IMR-90 (cell line): ENCODE measurements at regions not wholly inside any gene's neighbourhood (a gene's known extent, or its start where the extent isn't known, plus 50 kb on each side); places are given as distances from the start of the nearest gene placed in this dataset.

Experiments used
- ATAC-seq: fragments of 200-7000 bp; cut with Tn5 transposase; 2 replicates; pipeline ENCODE4 v1.9.1; 2020; ENCODE audit warnings: low read depth, mild to moderate bottlenecking, moderate library complexity
- BruUV-seq: library from RNA; stranded (reverse); fragments of 400-500 nt; replicated peaks from 2 replicates; lab custom pipeline; 2021; lab: Mats Ljungman, UMichigan
- CTCF ChIA-PET: fragments of 300-600 bp; formaldehyde crosslinking; extraction: SDS; loops from one replicate; lab custom pipeline; 2021; ENCODE audit warnings: antibody characterized with exemption; lab: Yijun Ruan, JAX
- POLR2A ChIA-PET: fragments of 300-600 bp; sonication (Branson Sonifier 250); formaldehyde crosslinking; loops from one replicate; lab custom pipeline; 2022; ENCODE audit warnings: antibody characterized with exemption; ENCODE audit not compliant: unreplicated experiment; lab: Charles Lee
- DNase-seq: peaks from one replicate; pipeline ENCODE4 v3.0.0; 2013
- H2AFZ ChIP-seq: replicated peaks from 2 replicates; pipeline ENCODE3; 2013; ENCODE audit warnings: low read length, mild to moderate bottlenecking; ENCODE audit not compliant: poor library complexity
- H2AK5ac ChIP-seq: 2 replicates; pipeline ENCODE4 v1.6.1; 2013; ENCODE audit warnings: low read depth, low read length, inconsistent platforms
- H2AK9ac ChIP-seq: replicated peaks from 2 replicates; pipeline ENCODE3; 2013; ENCODE audit warnings: mild to moderate bottlenecking, low read depth, low read length, moderate library complexity; ENCODE audit not compliant: poor library complexity
- H2BK120ac ChIP-seq: 2 replicates; pipeline ENCODE4 v1.6.1; 2013; ENCODE audit warnings: low read depth, low read length, inconsistent platforms
- H2BK15ac ChIP-seq: 3 replicates; pipeline ENCODE4 v1.6.1; 2013; ENCODE audit warnings: low read depth, low read length, inconsistent platforms
- H2BK20ac ChIP-seq: 2 replicates; pipeline ENCODE4 v1.6.1; 2013; ENCODE audit warnings: low read depth, mild to moderate bottlenecking, inconsistent platforms, low read length, moderate library complexity
- H2BK5ac ChIP-seq: 2 replicates; pipeline ENCODE4 v1.6.1; 2013; ENCODE audit warnings: mild to moderate bottlenecking, low read depth, low read length, inconsistent platforms; ENCODE audit not compliant: poor library complexity, severe bottlenecking
- H3K14ac ChIP-seq: replicated peaks from 2 replicates; pipeline ENCODE4 v1.6.1; 2013; ENCODE audit warnings: low read depth, low read length, inconsistent platforms
- H3K18ac ChIP-seq: 2 replicates; pipeline ENCODE4 v1.6.1; 2013; ENCODE audit warnings: low read depth, low read length, control low read depth
- H3K23ac ChIP-seq: 2 replicates; pipeline ENCODE4 v1.6.1; 2013; ENCODE audit warnings: low read depth, low read length, inconsistent platforms
- H3K27ac ChIP-seq: 2 replicates; pipeline ENCODE4 v1.5.1; 2013; ENCODE audit warnings: mild to moderate bottlenecking, control low read depth, low read length; ENCODE audit not compliant: insufficient read depth
- H3K27me3 ChIP-seq: 2 replicates; pipeline ENCODE4 v1.6.1; 2013; ENCODE audit warnings: low read length; ENCODE audit not compliant: control insufficient read depth, insufficient read depth
- H3K36me3 ChIP-seq: 2 replicates; pipeline ENCODE4 v1.6.1; 2013; ENCODE audit warnings: low read length, mixed read lengths; ENCODE audit not compliant: control insufficient read depth, insufficient read depth
- H3K4ac ChIP-seq: 2 replicates; pipeline ENCODE4 v1.6.1; 2013; ENCODE audit warnings: low read depth, low read length, inconsistent platforms
- H3K4me1 ChIP-seq: 2 replicates; pipeline ENCODE4 v1.6.1; 2013; ENCODE audit warnings: low read length, mixed read lengths; ENCODE audit not compliant: control insufficient read depth, insufficient read depth
- H3K4me2 ChIP-seq: 2 replicates; pipeline ENCODE4 v1.6.1; 2013; ENCODE audit warnings: low read depth, mild to moderate bottlenecking, control low read depth, low read length, moderate library complexity
- H3K4me3 ChIP-seq: 2 replicates; pipeline ENCODE4 v1.5.1; 2013; ENCODE audit warnings: low read depth, mild to moderate bottlenecking, control low read depth, low read length, moderate library complexity; ENCODE audit not compliant: insufficient read depth
- H3K56ac ChIP-seq: 2 replicates; pipeline ENCODE4 v1.6.1; 2013; ENCODE audit warnings: low read length, inconsistent platforms; ENCODE audit not compliant: insufficient read depth; ENCODE audit errors: extremely low read depth
- H3K79me1 ChIP-seq, 2 experiments: 2 replicates each; pipeline ENCODE4 v1.6.1; 2013; ENCODE audit warnings: low read length in 2 of 2, inconsistent platforms in 1 of 2, low read depth in 1 of 2
- H3K9ac ChIP-seq: 2 replicates; pipeline ENCODE4 v1.6.1; 2013; ENCODE audit warnings: low read depth, low read length, control low read depth
- H3K9me1 ChIP-seq: 2 replicates; pipeline ENCODE4 v1.6.1; 2013; ENCODE audit warnings: low read length, inconsistent platforms; ENCODE audit not compliant: insufficient read depth
- H3K9me3 ChIP-seq: 2 replicates; pipeline ENCODE4 v1.6.1; 2013; ENCODE audit warnings: low read length; ENCODE audit not compliant: control insufficient read depth, insufficient read depth
- H4K20me1 ChIP-seq: 2 replicates; pipeline ENCODE4 v1.6.1; 2013; ENCODE audit warnings: low read length, inconsistent platforms; ENCODE audit not compliant: insufficient read depth
- H4K5ac ChIP-seq: 2 replicates; pipeline ENCODE4 v1.6.1; 2013; ENCODE audit warnings: mild to moderate bottlenecking, low read depth, low read length, control low read depth
- H4K8ac ChIP-seq, 2 experiments: 2 replicates each; pipeline ENCODE4 v1.6.1; 2013; ENCODE audit warnings: low read depth in 2 of 2, low read length in 2 of 2, control low read depth in 1 of 2, inconsistent platforms in 1 of 2
- H4K91ac ChIP-seq: 2 replicates; pipeline ENCODE4 v1.6.1; 2013; ENCODE audit warnings: low read depth, low read length, inconsistent platforms; ENCODE audit not compliant: insufficient read depth
- BHLHE40 ChIP-seq: fragments of 150-350 bp; IDR thresholded peaks from 2 replicates; pipeline ENCODE4 v1.6.1; 2016; ENCODE audit warnings: mild to moderate bottlenecking, low read depth, low read length
- CEBPB ChIP-seq: IDR thresholded peaks from 2 replicates; pipeline ENCODE4 v1.6.1; 2012; ENCODE audit warnings: low read depth, low read length, improper control_type of control experiment
- CHD1 ChIP-seq: IDR thresholded peaks from 2 replicates; pipeline ENCODE4 v1.6.1; 2012; ENCODE audit warnings: low read depth, low read length, improper control_type of control experiment
- FOS ChIP-seq: fragments of 150-350 bp; IDR thresholded peaks from 2 replicates; pipeline ENCODE4 v1.6.1; 2016; ENCODE audit warnings: low read depth, low read length
- MAFK ChIP-seq: IDR thresholded peaks from 2 replicates; pipeline ENCODE4 v1.6.1; 2012; ENCODE audit warnings: low read depth, low read length, improper control_type of control experiment
- MAZ ChIP-seq: IDR thresholded peaks from 2 replicates; pipeline ENCODE4 v1.6.1; 2012; ENCODE audit warnings: low read depth, mild to moderate bottlenecking, low read length, improper control_type of control experiment, moderate library complexity, borderline replicate concordance
- MXI1 ChIP-seq: IDR thresholded peaks from 2 replicates; pipeline ENCODE4 v1.6.1; 2012; ENCODE audit warnings: low read depth, mild to moderate bottlenecking, low read length, moderate library complexity, borderline replicate concordance
- NFE2L2 ChIP-seq: fragments of 150-350 bp; IDR thresholded peaks from 2 replicates; pipeline ENCODE4 v1.6.1; 2016; ENCODE audit warnings: low read depth, mild to moderate bottlenecking, low read length
- POLR2A ChIP-seq: IDR thresholded peaks from 2 replicates; pipeline ENCODE4 v1.6.1; 2012; ENCODE audit warnings: mild to moderate bottlenecking, low read depth, low read length
- RAD21 ChIP-seq: IDR thresholded peaks from 2 replicates; pipeline ENCODE4 v1.6.1; 2012; ENCODE audit warnings: low read length, improper control_type of control experiment
- RCOR1 ChIP-seq: IDR thresholded peaks from 2 replicates; pipeline ENCODE4 v1.6.1; 2012; ENCODE audit warnings: mild to moderate bottlenecking, low read length, improper control_type of control experiment; ENCODE audit not compliant: insufficient replicate concordance
- RFX5 ChIP-seq: IDR thresholded peaks from 2 replicates; pipeline ENCODE4 v1.8.0; 2012; ENCODE audit warnings: low read depth, mild to moderate bottlenecking, low read length, moderate library complexity
- SMC3 ChIP-seq: fragments of 150-350 bp; IDR thresholded peaks from 2 replicates; pipeline ENCODE4 v1.6.1; 2016; ENCODE audit warnings: low read depth, mild to moderate bottlenecking, antibody characterized with exemption, low read length, moderate library complexity
- WGBS, 2 experiments: methylation state at CpG; one replicate each; pipeline versions ENCODE4 v1.1.5 to v1.1.7; 2013; ENCODE audit warnings: missing lambda C conversion rate in 2 of 2; ENCODE audit not compliant: insufficient read length in 1 of 2; ENCODE audit errors: extremely low coverage in 2 of 2; 5-methylcytosine and 5-hydroxymethylcytosine counted together
- dilution Hi-C: fragments of 300-500 bp; cut with HindIII; formaldehyde crosslinking; loops from one replicate; pipeline ENCODE4 v1.14.3; 2018; ENCODE audit warnings: low sequenced_read_pairs; ENCODE audit not compliant: unreplicated experiment
- in situ Hi-C: fragments of 300-500 bp; cut with MboI; formaldehyde crosslinking; loops from 3 replicates; pipeline ENCODE4 v1.14.3; 2019; ENCODE audit warnings: low sequenced_read_pairs, inconsistent platforms, mixed read lengths
- intact Hi-C: fragments of 100-400 bp; cut with micrococcal nuclease; formaldehyde crosslinking; loops from 2 replicates; pipeline ENCODE4 v1.10.0; 2022
- TF ChIP-seq, protein P1 (sequence below): fragments of 150-350 bp; IDR thresholded peaks from 2 replicates; pipeline ENCODE4 v1.6.1; 2017; ENCODE audit warnings: mild to moderate bottlenecking, antibody characterized with exemption, low read length, low read depth
- TF ChIP-seq, protein P2 (sequence below): fragments of 150-350 bp; IDR thresholded peaks from 2 replicates; pipeline ENCODE4 v1.6.1; 2016; ENCODE audit warnings: low read depth, mild to moderate bottlenecking, low read length, moderate library complexity, borderline replicate concordance
- TF ChIP-seq, protein P3 (sequence below): conservative IDR thresholded peaks from 2 replicates; pipeline ENCODE4 v1.5.1; 2012; ENCODE audit warnings: mild to moderate bottlenecking, low read depth, low read length, improper control_type of control experiment

DNA sequence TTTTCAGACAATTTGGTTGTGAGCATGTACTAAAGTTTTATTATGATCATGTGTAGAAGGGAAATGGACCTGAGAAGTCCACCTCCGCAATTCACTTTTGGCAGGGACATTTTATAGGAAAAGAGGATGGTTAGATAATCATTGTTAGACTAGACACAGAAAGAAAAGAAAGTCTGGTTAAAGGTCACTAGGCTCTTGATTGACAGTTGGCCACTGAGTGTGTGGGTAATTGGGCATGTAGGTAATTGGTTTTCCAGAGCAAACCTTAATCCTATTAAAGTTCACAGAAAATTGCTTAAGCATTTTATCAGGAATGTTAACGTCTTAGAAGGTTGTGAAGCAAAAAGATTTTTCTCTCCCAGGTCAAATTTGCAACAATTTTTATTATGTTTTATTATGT is 158.5 kb upstream of the CLINT1 start:
- Histone ChIP-seq H3K9ac (no peak overlapping the region), H2AFZ (no peak overlapping the region), H2AK9ac (no peak overlapping the region), H2AK5ac (no peak overlapping the region), H3K27ac (no peak overlapping the region), H3K4ac (no peak overlapping the region), H3K23ac (no peak overlapping the region), H3K14ac (no peak overlapping the region), H2BK15ac (no peak overlapping the region), H3K36me3 (no peaks in the 10 kb centered on the region), H4K91ac (no peak overlapping the region), H2BK20ac (no peak overlapping the region), H3K18ac (no peak overlapping the region), H3K27me3 (no peaks in the 10 kb centered on the region), H3K4me1 (no peaks in the 10 kb centered on the region), H4K8ac (no peak overlapping the region), H2BK5ac (no peak overlapping the region), H3K56ac (no peak overlapping the region), H3K79me1 (no peaks in the 10 kb centered on the region), H3K4me3 (no peak overlapping the region), H3K9me1 (no peaks in the 10 kb centered on the region), H2BK120ac (no peak overlapping the region), H3K4me2 (no peak overlapping the region), H3K9me3 (no peaks in the 10 kb centered on the region), H4K5ac (no peak overlapping the region), H4K20me1 (no peaks in the 10 kb centered on the region)
- CTCF ChIA-PET: no interaction called here
- TF ChIP-seq NFE2L2 (no peak), POLR2A (no peak), MAFK (no peak), RFX5 (no peak), FOS (no peak), CHD1 (no peak), CEBPB (no peak), RAD21 (no peak), MAZ (no peak), MXI1 (no peak), BHLHE40 (no peak), RCOR1 (no peak), SMC3 (no peak)
- TF ChIP-seq, protein P1, sequence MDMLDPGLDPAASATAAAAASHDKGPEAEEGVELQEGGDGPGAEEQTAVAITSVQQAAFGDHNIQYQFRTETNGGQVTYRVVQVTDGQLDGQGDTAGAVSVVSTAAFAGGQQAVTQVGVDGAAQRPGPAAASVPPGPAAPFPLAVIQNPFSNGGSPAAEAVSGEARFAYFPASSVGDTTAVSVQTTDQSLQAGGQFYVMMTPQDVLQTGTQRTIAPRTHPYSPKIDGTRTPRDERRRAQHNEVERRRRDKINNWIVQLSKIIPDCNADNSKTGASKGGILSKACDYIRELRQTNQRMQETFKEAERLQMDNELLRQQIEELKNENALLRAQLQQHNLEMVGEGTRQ: no peak
- TF ChIP-seq, protein P2, sequence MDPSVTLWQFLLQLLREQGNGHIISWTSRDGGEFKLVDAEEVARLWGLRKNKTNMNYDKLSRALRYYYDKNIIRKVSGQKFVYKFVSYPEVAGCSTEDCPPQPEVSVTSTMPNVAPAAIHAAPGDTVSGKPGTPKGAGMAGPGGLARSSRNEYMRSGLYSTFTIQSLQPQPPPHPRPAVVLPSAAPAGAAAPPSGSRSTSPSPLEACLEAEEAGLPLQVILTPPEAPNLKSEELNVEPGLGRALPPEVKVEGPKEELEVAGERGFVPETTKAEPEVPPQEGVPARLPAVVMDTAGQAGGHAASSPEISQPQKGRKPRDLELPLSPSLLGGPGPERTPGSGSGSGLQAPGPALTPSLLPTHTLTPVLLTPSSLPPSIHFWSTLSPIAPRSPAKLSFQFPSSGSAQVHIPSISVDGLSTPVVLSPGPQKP: no peak
- TF ChIP-seq, protein P3, sequence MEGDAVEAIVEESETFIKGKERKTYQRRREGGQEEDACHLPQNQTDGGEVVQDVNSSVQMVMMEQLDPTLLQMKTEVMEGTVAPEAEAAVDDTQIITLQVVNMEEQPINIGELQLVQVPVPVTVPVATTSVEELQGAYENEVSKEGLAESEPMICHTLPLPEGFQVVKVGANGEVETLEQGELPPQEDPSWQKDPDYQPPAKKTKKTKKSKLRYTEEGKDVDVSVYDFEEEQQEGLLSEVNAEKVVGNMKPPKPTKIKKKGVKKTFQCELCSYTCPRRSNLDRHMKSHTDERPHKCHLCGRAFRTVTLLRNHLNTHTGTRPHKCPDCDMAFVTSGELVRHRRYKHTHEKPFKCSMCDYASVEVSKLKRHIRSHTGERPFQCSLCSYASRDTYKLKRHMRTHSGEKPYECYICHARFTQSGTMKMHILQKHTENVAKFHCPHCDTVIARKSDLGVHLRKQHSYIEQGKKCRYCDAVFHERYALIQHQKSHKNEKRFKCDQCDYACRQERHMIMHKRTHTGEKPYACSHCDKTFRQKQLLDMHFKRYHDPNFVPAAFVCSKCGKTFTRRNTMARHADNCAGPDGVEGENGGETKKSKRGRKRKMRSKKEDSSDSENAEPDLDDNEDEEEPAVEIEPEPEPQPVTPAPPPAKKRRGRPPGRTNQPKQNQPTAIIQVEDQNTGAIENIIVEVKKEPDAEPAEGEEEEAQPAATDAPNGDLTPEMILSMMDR: no peak
- dilution Hi-C loops (loop anchor here (25.0 kb wide), 1 partner anchor 205 kb away; no protein-coding TSS in a partner anchor), in situ Hi-C loops (no loop called here), intact Hi-C loops (no loop called here)
- DNase-seq (no peak), ATAC-seq (no peak)
- WGBS, 2 experiments: no CpG with 5 or more reads among the region's 2 CpGs
- POLR2A ChIA-PET: no interaction called here
- no TSS peak for BruUV-seq
